Left ventricle myocardium inferior (tissue), 1 donor: ENCODE measurements at regions not wholly inside any gene's neighbourhood (a gene's known extent, or its start where the extent isn't known, plus 50 kb on each side); places are given as distances from the start of the nearest gene placed in this dataset.
"Not testable (repeated sequence)": the region's sequence is repeated elsewhere in the genome, so short reads cannot be mapped to it uniquely, and the experiment has no call there.

Experiments
- DNase-seq: peaks from one replicate; pipeline ENCODE4 v3.0.0-alpha.2; 2020
- H3K27ac ChIP-seq: fragments of 200-600 bp; replicated peaks from 2 replicates; pipeline ENCODE4 v1.8.0; 2021
- H3K27me3 ChIP-seq: fragments of 200-600 bp; 2 replicates; pipeline ENCODE4 v1.8.0; 2021; ENCODE audit warnings: low read depth
- H3K36me3 ChIP-seq: fragments of 200-600 bp; 2 replicates; pipeline ENCODE4 v1.8.0; 2021
- H3K4me1 ChIP-seq: fragments of 200-600 bp; 2 replicates; pipeline ENCODE4 v1.8.0; 2021
- H3K4me3 ChIP-seq: fragments of 200-600 bp; 2 replicates; pipeline ENCODE4 v1.8.0; 2021; ENCODE audit warnings: mild to moderate bottlenecking, moderate library complexity
- H3K9me3 ChIP-seq: fragments of 200-600 bp; replicated peaks from 2 replicates; pipeline ENCODE4 v1.8.0; 2021
- intact Hi-C: fragments of 100-400 bp; cut with micrococcal nuclease; formaldehyde crosslinking; loops from one replicate; pipeline ENCODE4 v1.11.0; 2022
- donor health status: DM: no; HTN: yes; CAD: no; lungs with severe emphysema.

- peaks cover 27% of the 10 kb centered on the region for H3K27me3 ChIP-seq
- intact Hi-C loops, result not testable (repeated sequence)
Measured at GRCh38 chr5:176041248-176041994, 73.3 kb upstream of the THOC3 start.

GRCh38 chr5:176042020-176042658 is 74.0 kb upstream of the THOC3 start:
- DNase-seq, H3K27ac ChIP-seq, H3K4me1 ChIP-seq, H3K36me3 ChIP-seq, intact Hi-C loops, H3K4me3 ChIP-seq, H3K9me3 ChIP-seq: not testable (repeated sequence)
- H3K27me3 ChIP-seq, result peaks cover 23% of the 10 kb centered on the region

More at GRCh38 chr5:176041248-176041994, 73.3 kb upstream of the THOC3 start:
- not testable (repeated sequence) for DNase-seq, H3K27ac ChIP-seq, H3K36me3 ChIP-seq, H3K4me1 ChIP-seq, H3K4me3 ChIP-seq, H3K9me3 ChIP-seq

GRCh38 chr5:176043252-176043829 is 75.2 kb upstream of the THOC3 start:
- H3K4me1 ChIP-seq, DNase-seq, H3K4me3 ChIP-seq, H3K36me3 ChIP-seq, intact Hi-C loops, H3K9me3 ChIP-seq, H3K27ac ChIP-seq: not testable (repeated sequence)
- H3K27me3 ChIP-seq, result peaks cover 22% of the 10 kb centered on the region

GRCh38 chr5:176043986-176044385 is 75.9 kb upstream of the THOC3 start:
- H3K27ac ChIP-seq, H3K36me3 ChIP-seq, H3K9me3 ChIP-seq, H3K4me1 ChIP-seq, H3K4me3 ChIP-seq, DNase-seq, intact Hi-C loops: not testable (repeated sequence)
- peaks cover 19% of the 10 kb centered on the region for H3K27me3 ChIP-seq

- intact Hi-C loops, H3K4me3 ChIP-seq, H3K9me3 ChIP-seq, DNase-seq, H3K4me1 ChIP-seq, H3K27ac ChIP-seq, H3K36me3 ChIP-seq: not testable (repeated sequence)
- H3K27me3 ChIP-seq, result peaks cover 17% of the 10 kb centered on the region
Measured at GRCh38 chr5:176044431-176044830, 76.3 kb upstream of the THOC3 start.

- H3K36me3 ChIP-seq, H3K9me3 ChIP-seq, H3K4me1 ChIP-seq, H3K4me3 ChIP-seq, H3K27ac ChIP-seq, DNase-seq, intact Hi-C loops: not testable (repeated sequence)
- peaks cover 12% of the 10 kb centered on the region for H3K27me3 ChIP-seq
Measured at GRCh38 chr5:176045442-176045841, 77.3 kb upstream of the THOC3 start.

GRCh38 chr5:176048671-176049070 is 80.6 kb upstream of the THOC3 start:
- intact Hi-C loops, H3K27me3 ChIP-seq, DNase-seq, H3K36me3 ChIP-seq, H3K4me1 ChIP-seq, H3K27ac ChIP-seq, H3K9me3 ChIP-seq, H3K4me3 ChIP-seq: not testable (repeated sequence)

GRCh38 chr5:176060472-176061268 is 92.6 kb upstream of the THOC3 start:
- H3K4me3 ChIP-seq, result peak overlapping the region; percentile 43
- H3K27ac ChIP-seq, H3K4me1 ChIP-seq, H3K36me3 ChIP-seq, intact Hi-C loops, H3K9me3 ChIP-seq, DNase-seq, H3K27me3 ChIP-seq: not testable (repeated sequence)

GRCh38 chr5:176061269-176061622 is 93.1 kb upstream of the THOC3 start:
- H3K27ac ChIP-seq, H3K4me1 ChIP-seq, H3K9me3 ChIP-seq, H3K36me3 ChIP-seq, intact Hi-C loops, H3K27me3 ChIP-seq, DNase-seq: not testable (repeated sequence)
- H3K4me3 ChIP-seq, result peak overlapping the region; percentile 43

GRCh38 chr5:176061660-176062059 is 93.5 kb upstream of the THOC3 start:
- H3K27me3 ChIP-seq, H3K4me1 ChIP-seq, H3K9me3 ChIP-seq, H3K36me3 ChIP-seq, H3K27ac ChIP-seq, H3K4me3 ChIP-seq, intact Hi-C loops, DNase-seq: not testable (repeated sequence)

- H3K4me1 ChIP-seq, H3K27ac ChIP-seq, H3K4me3 ChIP-seq, H3K27me3 ChIP-seq, DNase-seq, H3K9me3 ChIP-seq, H3K36me3 ChIP-seq, intact Hi-C loops: not testable (repeated sequence)
Measured at GRCh38 chr5:176066262-176066945, 98.3 kb upstream of the THOC3 start.

GRCh38 chr5:176067162-176067561 is 99.0 kb upstream of the THOC3 start:
- H3K4me1 ChIP-seq, DNase-seq, H3K36me3 ChIP-seq, intact Hi-C loops, H3K4me3 ChIP-seq, H3K9me3 ChIP-seq, H3K27me3 ChIP-seq, H3K27ac ChIP-seq: not testable (repeated sequence)

GRCh38 chr5:176067948-176068347 is 99.8 kb upstream of the THOC3 start:
- DNase-seq, intact Hi-C loops, H3K27ac ChIP-seq: not testable (repeated sequence)

More at GRCh38 chr5:176067948-176068347, 99.8 kb upstream of the THOC3 start:
- H3K27me3 ChIP-seq, H3K36me3 ChIP-seq, H3K4me1 ChIP-seq, H3K4me3 ChIP-seq, H3K9me3 ChIP-seq: not testable (repeated sequence)
